Lower lobe of right lung (tissue), 2 donors: ENCODE measurements at regions not wholly inside any gene's neighbourhood (a gene's known extent, or its start where the extent isn't known, plus 50 kb on each side); places are given as distances from the start of the nearest gene placed in this dataset.

ENCODE experiments used
- ATAC-seq, 2 donors: fragments of 200-7000 bp; cut with Tn5 transposase; one replicate each; pipeline ENCODE4 v1.9.1; 2020 to 2022; ENCODE audit warnings: mild to moderate bottlenecking in 2 of 2, moderate library complexity in 2 of 2
- DNase-seq: peaks from one replicate; pipeline ENCODE4 v3.0.0-alpha.2; 2020
- H3K27ac ChIP-seq: fragments of 200-600 bp; one replicate; pipeline ENCODE4 v1.8.0; 2022
- H3K27me3 ChIP-seq: fragments of 200-600 bp; one replicate; pipeline ENCODE4 v1.8.0; 2022; ENCODE audit warnings: low read depth
- H3K36me3 ChIP-seq: fragments of 200-600 bp; one replicate; pipeline ENCODE4 v1.8.0; 2022; ENCODE audit warnings: mild to moderate bottlenecking
- H3K4me1 ChIP-seq: fragments of 200-600 bp; one replicate; pipeline ENCODE4 v1.8.0; 2022
- H3K4me3 ChIP-seq: fragments of 200-600 bp; one replicate; pipeline ENCODE4 v1.8.0; 2022; ENCODE audit warnings: mild to moderate bottlenecking
- H3K9me3 ChIP-seq: fragments of 200-600 bp; one replicate; pipeline ENCODE4 v1.8.0; 2022
- CTCF ChIP-seq: fragments of 200-600 bp; IDR thresholded peaks from one replicate; pipeline ENCODE4 v1.8.0; 2022; ENCODE audit warnings: antibody characterized with exemption, mild to moderate bottlenecking
- intact Hi-C: fragments of 100-400 bp; cut with DNase I; formaldehyde crosslinking; loops from one replicate; pipeline ENCODE4 v1.11.0; 2022
- donor health status: DM: no; HTN: yes; CAD: no; lungs with severe emphysema.

- Histone ChIP-seq H3K27me3 (no peaks in the 10 kb centered on the region), H3K27ac (no peak overlapping the region), H3K4me1 (no peaks in the 10 kb centered on the region), H3K36me3 (no peaks in the 10 kb centered on the region), H3K9me3 (no peaks in the 10 kb centered on the region), H3K4me3 (no peak overlapping the region)
- ATAC-seq (no peak), DNase-seq (no peak)
- intact Hi-C loops: no loop called here
- no peak for TF ChIP-seq CTCF
Measured at GRCh38 chr2:7209757-7210555, 292.7 kb downstream of the RNF144A start.

- Histone ChIP-seq H3K27ac (no peak overlapping the region), H3K36me3 (no peaks in the 10 kb centered on the region), H3K27me3 (no peaks in the 10 kb centered on the region), H3K4me1 (no peaks in the 10 kb centered on the region), H3K4me3 (no peak overlapping the region), H3K9me3 (no peaks in the 10 kb centered on the region)
- ATAC-seq (no peak), DNase-seq (no peak)
- no peak for TF ChIP-seq CTCF
- intact Hi-C loops: no loop called here
Measured at GRCh38 chr2:7210712-7211111, 293.5 kb downstream of the RNF144A start.

GRCh38 chr2:7225848-7226247, 308.6 kb downstream of the RNF144A start:
- Histone ChIP-seq H3K4me1 (no peaks in the 10 kb centered on the region), H3K4me3 (no peak overlapping the region), H3K36me3 (no peaks in the 10 kb centered on the region), H3K27me3 (no peaks in the 10 kb centered on the region), H3K9me3 (no peaks in the 10 kb centered on the region), H3K27ac (no peak overlapping the region)
- no peak for TF ChIP-seq CTCF
- intact Hi-C loops: no loop called here
- DNase-seq: no peak
- ATAC-seq: no peak

- H3K27me3 ChIP-seq: no peaks in the 10 kb centered on the region
- DNase-seq (no peak), ATAC-seq (no peak)
- no peaks in the 10 kb centered on the region for H3K4me1 ChIP-seq
- H3K9me3 ChIP-seq: no peaks in the 10 kb centered on the region
- H3K27ac ChIP-seq: no peak overlapping the region
- intact Hi-C loops: no loop called here
- TF ChIP-seq CTCF: no peak
- H3K36me3 ChIP-seq: no peaks in the 10 kb centered on the region
- H3K4me3 ChIP-seq: no peak overlapping the region
Measured at GRCh38 chr2:7226501-7226900, 309.3 kb downstream of the RNF144A start.

- no peak for DNase-seq
- Histone ChIP-seq H3K27ac (no peak overlapping the region), H3K4me3 (no peak overlapping the region), H3K36me3 (no peaks in the 10 kb centered on the region), H3K27me3 (no peaks in the 10 kb centered on the region), H3K4me1 (no peaks in the 10 kb centered on the region), H3K9me3 (no peaks in the 10 kb centered on the region)
- TF ChIP-seq CTCF: no peak
- intact Hi-C loops: no loop called here
- no peak for ATAC-seq
Measured at GRCh38 chr2:7233126-7233525, 315.9 kb downstream of the RNF144A start.
